HG03378 (cell line): ENCODE measurements at regions not wholly inside any gene's neighbourhood (a gene's known extent, or its start where the extent isn't known, plus 50 kb on each side); places are given as distances from the start of the nearest gene placed in this dataset.

Source experiments
- ATAC-seq: cut with Tn5 transposase; IDR thresholded peaks from one replicate; pipeline ENCODE4 v1.9.1; 2021; ENCODE audit warnings: mild to moderate bottlenecking, moderate library complexity; ENCODE audit not compliant: unreplicated experiment

DNA sequence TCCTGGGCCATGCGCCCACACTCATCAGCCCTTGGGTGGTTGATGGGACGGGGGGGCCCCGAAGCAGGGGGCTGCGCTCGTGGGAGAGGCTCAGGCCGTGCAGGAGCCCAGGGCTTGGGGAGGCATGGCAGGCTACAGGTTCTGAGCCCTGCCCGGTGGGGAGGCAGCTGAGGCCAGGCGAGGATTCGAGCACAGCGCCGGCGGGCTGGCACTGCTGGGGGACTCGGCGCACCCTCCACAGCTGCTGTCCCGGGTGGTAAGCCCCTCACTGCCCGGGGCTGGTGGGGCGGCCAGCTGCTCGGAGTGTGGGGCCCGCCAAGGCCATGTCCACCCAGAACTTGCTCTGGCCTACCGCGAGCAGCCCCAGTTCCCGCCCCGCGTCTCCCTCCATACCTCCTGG, 295.8 kb upstream of the SEL1L start:
- ATAC-seq = no peak

DNA sequence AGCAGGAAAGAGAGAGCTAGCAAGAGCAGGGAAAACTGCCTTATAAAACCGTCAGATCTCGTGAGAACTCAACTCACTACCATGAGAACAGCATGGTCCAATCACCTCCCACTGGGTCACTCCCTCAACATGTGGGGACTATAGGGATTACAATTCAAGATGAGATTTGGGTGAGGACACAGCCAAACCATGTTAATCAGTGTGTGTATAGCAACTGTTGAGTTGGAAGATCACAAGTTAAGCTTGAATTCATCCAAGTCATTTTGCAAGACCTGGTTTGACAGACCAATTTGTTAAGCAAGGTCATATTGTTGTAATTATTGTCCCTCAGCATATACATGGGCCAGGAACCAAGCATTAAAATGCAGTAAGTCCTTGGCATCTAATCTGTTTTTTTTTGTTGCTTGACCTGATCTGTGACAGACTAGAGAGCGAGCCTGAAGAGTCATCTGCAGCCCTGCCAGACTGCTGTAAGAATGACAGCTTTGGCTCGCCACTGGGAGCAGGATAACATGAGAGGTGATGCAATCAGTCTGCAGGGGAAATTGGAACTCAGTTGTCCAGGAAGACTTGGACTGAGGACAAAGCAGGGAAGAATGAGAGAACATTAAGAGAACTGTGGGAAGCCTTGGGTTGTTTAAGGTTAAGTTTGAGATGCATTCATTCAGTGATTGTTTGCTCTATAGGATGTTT, 297.6 kb upstream of the SEL1L start:
- ATAC-seq = no peak

DNA sequence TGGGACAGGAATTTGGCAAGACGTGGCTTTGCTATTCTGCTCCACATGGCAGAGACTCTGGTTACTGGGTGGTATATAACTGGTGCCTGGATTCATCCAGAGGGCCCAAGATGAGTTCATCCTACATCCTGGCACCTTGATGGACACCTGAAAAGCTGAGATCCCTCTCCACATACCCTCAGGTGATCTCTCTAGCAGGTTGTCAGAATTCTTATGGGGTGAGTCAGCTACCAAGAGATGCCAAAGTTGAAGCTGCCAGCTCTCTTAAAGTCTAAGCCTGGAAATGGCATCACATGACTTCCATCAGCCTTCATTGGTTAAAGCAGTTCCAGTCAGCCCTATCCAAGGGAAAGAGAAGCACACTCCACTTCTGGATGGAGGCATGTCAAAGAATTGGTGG, 300.7 kb upstream of the SEL1L start:
- no peak for ATAC-seq

DNA sequence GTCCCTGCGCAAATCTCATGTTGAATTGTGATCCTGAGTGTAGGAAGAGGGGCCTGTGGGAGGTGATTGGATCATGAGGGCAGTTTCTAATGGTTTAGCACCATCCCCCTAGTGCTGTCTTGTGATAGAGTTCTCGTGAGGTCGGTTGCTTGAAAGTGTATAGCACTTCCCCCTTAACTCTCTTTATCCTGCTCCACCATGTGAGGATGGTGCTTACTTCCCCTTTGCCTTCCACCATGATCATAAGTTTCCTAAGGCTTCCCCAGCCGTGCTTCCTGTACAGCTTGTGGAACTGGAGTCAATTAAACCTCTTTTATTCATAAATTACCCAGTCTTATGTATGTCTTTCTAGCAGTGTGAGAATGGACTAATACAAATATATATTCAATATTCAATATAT, 303.7 kb upstream of the SEL1L start:
- no peak for ATAC-seq

DNA sequence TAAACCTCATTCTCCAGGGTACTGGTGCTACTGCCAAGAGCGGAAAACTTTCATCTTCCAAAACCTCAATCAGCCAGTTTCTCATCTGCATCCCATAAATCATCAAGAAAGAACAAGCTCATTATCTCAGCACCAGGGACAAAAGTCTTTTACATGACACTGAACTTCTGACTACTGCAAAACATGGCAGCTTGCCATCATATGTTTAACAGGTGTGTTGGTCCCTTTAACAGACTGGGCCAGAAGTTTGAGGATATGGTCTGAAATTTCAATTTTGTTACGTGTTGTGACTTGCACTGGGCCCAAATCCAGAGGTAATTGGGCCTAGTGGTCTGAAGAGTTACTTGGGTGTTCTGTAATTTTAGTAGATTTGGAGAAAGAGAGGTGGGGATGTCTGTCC, 305.4 kb upstream of the SEL1L start:
- ATAC-seq = no peak

DNA sequence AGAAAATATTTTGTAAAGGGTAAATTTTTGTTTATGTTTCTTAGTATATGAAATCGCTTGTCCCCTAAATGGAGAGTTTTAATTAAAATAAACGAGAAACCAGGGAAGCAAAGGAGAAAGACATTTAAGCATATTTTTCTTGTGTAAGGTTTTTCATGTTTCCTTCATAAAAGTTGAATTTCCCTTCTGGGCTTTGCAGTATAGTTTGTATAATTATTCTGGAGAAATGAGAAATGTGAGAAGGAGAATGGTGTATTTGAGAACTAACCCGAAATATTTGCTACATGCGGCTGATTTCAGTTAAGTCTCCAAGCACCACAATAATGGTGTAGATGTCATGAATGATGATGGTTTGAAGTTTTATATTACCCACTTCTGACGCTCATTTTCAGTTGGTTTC, 307.7 kb upstream of the SEL1L start:
- ATAC-seq = no peak

DNA sequence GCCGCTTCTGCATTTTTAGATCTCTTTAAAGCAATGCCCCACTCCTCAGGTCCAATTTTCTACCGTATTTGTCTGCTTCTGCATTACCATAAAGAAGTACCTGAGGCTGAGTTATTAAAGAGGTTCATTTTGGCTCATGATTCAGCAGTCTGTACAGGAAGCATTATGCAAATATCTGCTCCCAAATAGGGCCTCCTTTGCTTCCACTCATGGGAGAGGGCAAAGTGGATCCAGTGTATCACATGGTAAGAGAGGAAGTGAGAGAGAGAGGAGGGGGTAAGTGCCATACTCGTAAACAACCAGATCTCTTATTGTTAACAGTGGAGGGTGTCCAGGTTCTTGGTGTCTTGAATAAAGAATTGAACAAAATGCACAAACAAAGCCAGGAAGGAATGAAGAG, 316.1 kb upstream of the SEL1L start:
- no peak for ATAC-seq

DNA sequence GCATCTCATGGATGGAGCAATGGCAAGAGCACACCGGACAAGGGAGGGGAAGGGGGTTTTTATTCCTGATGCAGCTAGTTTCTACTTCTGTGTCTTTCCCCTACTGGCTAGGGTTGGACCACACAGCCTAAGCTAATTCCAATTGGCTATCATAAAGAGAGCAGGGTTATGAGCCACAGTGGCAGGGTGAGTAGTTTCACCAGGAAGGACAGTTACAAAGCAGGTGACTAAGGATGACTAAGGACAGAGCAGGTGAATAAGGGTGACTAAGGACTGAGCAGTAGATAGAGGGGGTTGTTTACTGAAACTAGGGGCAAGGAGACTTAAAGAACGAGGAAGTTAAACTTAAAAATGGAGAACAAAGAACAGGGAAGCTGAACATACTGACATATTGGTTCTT, 321.4 kb upstream of the SEL1L start:
- ATAC-seq = no peak

DNA sequence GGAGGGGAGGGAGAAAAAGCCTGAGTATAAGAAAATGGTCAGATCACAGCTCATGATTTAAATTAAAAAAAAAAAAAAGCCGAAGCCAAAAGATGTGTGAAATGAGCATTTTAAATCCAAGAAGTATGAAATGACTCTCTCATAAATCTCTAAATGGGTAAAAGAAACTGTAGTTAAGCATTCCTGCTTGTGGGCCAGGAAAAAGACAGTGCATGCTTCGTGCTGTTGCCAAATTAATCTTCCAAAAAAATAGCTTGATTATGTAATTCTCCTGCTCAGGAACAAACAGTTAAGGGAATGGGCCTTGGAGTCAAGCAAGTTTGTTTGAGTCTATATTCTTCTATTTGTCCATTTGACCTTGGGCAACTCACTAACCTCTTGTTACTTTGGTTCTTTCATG, 325.4 kb upstream of the SEL1L start:
- no peak for ATAC-seq

DNA sequence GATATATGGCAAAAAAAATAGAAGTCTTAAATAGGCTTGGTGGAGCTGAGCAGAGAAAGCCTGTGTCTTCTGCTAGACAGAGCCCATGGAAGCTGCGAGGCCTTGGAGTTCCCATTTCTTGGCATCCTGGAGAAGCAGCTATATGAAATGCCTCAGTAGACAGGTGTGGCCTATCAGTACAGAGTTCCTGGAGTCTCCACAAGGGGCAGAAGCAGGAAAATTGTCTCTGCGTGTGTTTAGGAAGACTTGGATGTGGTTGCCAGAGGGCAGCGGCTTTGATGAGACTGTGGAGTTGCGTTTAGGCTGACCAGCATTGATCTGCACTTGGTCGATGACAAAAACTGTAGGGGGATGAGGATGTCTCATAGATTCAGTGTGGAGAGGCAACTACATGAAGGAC, 334.5 kb upstream of the SEL1L start:
- no peak for ATAC-seq

DNA sequence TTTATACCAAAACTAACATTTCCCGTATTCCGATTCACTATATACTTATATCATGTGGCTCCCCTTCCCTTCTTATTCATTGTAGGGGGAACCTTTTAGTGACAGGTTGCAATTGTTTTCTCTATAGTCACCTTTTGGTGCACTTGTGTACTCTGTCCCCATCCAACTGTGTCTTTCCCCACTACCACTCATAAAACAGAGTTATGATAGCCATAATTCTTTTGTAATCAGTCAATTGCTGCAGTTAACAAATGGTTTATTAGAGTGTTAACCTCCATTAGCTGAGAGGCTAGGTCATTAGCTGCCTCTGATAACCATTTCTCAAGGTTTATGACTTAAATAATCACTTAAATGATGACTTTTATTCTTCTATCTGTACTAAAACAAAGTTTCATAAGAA, 338.1 kb upstream of the SEL1L start:
- no peak for ATAC-seq

DNA sequence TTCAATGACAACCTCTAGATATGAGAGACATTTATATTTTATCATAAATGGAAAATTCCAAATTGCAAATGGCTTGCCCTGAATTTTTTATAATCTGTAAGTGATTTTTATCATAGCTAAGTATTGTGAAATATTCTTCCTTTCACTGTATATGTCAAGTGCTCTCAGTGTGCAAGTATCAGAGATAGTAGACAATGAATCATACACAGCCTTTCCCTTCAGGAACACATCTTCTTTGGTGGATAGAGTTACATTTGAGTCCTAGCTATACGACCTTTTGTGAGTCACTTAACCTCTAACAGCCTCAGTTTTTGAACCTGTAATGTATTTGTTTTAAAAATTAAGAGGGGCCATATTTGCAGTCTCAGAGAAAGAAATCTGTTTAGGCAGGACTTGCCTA, 350.7 kb upstream of the SEL1L start:
- ATAC-seq = no peak

DNA sequence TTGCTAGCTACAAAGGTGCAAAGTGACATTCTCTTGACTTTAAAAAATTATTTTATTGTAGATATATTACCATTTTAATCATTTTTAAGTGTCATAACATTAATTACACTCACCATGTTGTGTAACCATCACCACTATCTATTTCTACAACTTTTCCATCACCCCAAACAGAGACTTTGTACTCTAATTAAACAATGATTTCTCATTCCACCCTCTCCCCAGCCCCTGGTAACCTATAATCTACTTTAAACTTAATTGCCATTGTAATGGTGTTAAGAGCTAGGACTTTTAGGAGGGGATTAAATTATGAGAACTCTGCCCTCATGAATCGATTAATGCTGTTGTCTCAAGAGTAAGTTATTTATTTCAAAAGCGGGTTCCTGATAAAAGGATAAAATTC, 352.9 kb upstream of the SEL1L start:
- ATAC-seq = no peak

DNA sequence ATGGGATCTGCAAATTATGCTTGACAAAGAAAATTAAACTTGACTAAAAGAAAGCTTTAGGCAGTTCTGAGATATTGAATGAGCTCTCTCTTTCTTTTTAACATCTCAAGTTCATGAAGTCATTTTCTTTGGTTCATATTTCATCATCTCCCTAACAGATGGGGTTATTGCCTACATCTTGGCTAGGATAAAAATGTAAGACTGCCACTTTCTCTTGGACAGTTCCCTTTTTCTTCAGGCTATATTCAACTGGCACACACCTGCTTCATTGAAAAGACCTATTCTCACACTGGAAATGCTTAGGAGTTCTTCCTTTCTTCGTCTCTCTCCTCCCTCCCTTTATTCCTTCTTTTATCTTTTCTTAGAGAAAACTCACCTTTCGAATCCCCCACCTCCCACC, 355.9 kb upstream of the SEL1L start:
- no peak for ATAC-seq

DNA sequence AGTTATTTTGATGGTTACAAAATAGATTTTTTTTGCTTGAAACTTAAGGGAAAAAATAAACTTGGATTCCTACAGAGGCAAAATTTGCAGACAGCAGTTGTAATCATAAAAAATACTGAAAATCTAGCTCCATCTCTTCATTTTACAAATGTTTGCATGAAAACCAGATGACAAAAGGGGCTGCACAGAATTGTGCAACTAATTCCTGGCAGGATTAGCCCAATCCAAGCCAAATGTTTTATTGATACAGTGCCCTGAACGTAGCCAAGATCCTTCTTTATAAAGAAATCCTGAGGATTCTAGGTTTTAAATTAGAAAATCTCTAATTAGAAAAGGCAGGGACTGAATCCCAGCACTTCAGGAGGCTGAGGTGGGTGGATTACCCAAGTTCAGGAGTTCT, 356.4 kb upstream of the SEL1L start:
- ATAC-seq = no peak

DNA sequence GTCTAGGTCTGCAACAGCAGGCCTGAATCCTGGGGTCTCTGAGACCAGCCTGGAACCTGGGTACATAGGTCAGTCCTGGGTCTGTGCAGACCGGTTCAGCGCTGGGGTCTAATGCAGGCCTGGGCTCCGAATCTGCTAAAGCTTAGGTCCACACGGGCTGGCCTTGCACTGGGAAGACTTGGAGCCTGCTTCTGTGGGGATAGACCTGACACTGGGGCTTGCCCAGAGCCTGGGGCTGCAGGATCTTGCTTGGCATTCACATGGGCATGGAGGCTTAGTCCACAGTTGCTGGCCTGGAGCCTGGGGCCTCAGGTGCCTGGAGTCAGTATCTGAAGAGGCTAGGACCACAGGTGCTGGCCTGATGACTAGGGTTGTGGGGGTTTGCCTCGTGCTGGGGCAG, 369.8 kb upstream of the SEL1L start:
- no peak for ATAC-seq

DNA sequence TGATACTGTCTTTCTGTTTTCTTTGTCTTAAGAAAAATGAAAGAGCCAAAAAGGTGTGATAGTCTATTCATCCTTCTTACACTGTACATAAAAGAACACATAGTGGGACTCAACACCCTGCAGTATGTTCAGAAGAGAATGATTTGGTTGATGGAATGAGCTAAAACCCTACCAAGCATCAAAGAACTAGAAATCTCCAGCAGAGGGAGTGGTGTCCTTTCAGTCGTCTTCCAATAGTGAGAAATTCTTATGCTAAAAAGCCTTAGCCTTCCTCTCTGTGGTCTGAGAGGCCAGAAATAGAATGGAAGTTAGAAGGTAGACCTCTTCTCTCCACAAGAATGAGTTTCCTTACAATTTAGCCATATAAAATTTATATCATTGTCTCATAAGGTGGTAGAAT, 393.4 kb upstream of the SEL1L start:
- ATAC-seq = no peak

DNA sequence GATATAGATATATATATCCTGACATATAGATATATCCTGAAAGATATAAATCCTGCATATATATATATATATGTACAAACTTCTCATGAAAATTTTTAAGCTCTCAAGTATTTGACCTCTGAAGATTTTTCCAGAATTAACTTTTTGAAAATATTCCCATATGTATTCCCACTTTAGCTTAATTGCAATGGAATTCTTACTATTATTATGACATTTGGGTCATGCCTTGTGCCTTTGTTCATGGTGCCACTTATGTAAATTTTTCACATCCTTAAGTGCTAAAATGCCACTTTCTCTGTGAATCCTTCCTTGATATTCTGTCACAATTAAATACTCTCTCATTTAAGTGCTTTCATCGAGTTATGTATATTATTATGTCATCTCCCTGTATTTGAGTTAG, 398.2 kb upstream of the SEL1L start:
- no peak for ATAC-seq

DNA sequence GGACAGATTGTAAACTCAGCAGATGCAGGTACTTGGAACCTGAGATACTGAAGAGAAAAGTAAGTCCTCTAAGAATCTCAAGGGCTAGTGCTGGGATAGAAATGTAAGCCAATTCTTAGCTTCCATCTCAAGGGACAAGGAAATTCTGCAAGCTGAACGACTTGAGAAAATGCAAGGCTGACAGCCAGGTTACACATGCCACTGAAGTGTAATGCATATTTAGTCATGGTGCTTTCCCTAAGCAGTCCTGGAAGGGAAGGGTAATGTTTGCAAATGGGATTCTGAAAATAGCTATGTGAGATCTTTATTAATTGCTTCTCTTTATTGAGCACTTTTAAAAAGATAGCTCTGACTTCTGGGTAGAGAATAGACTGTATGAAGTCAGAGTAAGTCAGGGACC, 402.7 kb upstream of the SEL1L start:
- no peak for ATAC-seq

DNA sequence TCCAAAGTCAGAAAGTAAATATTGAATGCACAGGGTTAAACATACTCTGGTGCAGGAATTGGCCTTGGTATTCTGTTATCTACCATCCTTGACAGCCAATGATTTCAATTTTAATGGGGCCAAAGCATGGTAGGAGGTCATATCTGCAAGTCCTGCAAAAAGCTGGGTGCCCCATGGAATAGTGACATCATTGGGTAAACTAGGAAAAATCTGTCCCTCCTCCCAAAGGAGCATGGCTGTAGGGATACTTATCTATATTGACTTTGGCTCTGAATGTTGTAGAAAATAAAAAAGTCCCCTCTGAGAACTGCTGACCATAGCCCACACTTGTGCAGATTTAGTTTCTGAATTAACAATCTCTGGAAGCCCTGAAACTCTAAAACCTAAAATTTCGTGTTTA, 403.2 kb upstream of the SEL1L start:
- ATAC-seq = no peak

DNA sequence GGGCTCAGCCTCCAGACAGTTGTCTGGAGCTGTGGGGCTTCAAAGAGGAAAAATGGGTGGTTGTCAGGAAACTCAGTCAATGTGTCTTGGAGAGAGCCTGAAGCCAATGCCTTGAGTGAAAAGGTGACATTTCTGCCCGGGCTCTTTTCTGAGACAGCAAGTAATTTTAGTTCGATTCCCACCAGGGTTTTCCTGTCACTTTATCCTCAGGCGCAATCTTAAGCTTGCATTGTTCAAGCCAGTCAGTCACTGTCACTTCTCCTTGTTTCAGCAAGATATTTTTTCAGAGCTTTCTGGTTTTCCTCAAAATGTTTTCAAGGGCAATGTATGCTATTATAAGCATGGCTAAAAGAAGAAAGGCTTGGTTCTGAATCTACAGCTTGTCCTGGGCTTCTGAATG, 404.7 kb upstream of the SEL1L start:
- ATAC-seq = no peak

DNA sequence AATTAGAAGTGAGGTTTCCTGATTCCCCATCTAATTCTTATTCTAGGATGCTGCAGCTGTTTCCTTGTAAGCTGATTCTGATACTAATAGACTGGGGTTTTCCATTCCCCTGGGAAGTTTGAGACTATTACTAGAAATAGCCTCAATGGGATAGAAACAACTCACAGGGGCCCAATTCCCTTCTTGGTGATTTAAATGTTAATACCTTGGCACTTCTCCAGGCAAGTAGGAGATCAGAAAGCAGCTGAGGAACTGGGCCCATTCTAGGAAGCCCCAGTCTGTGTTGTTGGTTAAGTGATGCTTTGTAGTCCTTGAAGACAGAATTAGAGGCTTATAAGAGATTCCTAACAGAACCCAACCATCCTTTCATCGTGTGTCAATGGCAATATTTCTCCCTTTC, 407.0 kb upstream of the SEL1L start:
- no peak for ATAC-seq

DNA sequence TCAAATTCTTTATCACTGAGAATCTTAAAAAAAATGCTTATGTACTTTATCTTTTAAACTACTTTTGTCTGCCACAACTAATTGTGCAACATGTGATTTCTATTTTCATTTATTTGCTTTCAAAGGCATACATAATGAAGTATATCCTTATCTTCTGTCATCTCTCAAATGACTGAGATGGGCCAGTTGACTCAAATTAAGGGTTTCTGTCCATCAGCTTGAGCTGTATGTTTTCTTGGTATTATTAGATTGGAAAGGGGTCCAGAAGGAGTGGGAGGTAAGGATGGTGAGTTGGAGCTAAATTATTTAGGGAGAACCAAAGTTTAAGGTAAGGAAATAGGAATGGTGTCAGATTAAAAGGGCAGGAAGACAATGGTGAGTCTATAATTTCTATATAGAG, 408.4 kb upstream of the SEL1L start:
- no peak for ATAC-seq

DNA sequence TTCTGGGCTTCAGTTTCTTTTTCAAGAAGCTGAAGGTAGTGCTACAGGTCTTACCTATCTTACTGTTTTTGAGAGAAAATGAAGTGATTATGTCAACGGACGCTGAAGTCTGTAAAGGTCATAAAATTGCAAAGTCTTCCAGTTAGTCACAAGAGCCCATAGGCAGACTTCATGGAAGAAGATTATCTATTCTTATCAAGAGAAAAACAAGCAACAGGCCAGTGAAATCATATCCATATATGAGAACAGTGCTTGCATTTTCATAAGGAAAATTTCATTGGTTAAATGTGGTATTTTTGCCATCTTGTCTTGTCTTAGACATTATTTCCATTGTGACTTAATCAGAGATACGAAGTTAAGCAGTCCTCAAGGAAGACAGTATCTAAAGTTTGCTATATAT, 412.7 kb upstream of the SEL1L start:
- no peak for ATAC-seq
